ENCODE measurements at regions not wholly inside any gene's neighbourhood (a gene's known extent, or its start where the extent isn't known, plus 50 kb on each side); places are given as distances from the start of the nearest gene placed in this dataset.
"Not testable (repeated sequence)": the region's sequence is repeated elsewhere in the genome, so short reads cannot be mapped to it uniquely, and the experiment has no call there.

DNA sequence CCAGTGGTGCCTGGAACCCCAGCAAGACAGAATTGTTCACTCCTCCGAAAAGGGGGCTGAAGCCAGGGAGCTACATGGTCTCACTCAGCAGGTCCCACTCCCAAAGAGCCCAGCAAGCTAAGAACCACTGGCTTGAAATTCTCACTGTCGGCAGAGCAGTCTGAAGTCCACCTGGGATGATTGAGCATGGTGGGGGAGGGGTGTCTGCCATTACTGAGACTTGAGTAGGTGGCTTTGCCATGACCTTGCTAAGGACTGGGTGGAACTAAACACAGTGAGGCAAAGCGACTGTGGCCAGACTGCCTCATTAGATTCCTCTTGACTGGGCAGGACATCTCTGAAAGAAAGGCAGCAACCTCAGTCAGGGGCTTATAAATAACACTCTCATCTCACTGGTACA is 122.6 kb upstream of the ZC4H2 start:
- H3K27ac ChIP-seq, result no peak overlapping the region
- no peaks in the 10 kb centered on the region for H3K36me3 ChIP-seq
- WGBS, result 100% methylated on average over 2 of the region's 3 CpGs
- no peak overlapping the region for H3K4me3 ChIP-seq
- intact Hi-C loops (cut with DNase I), result no loop called here
- DNase-seq (ENCODE audit: low spot score), result no peak
- no peaks in the 10 kb centered on the region for H3K9me3 ChIP-seq
- TF ChIP-seq, protein P1, sequence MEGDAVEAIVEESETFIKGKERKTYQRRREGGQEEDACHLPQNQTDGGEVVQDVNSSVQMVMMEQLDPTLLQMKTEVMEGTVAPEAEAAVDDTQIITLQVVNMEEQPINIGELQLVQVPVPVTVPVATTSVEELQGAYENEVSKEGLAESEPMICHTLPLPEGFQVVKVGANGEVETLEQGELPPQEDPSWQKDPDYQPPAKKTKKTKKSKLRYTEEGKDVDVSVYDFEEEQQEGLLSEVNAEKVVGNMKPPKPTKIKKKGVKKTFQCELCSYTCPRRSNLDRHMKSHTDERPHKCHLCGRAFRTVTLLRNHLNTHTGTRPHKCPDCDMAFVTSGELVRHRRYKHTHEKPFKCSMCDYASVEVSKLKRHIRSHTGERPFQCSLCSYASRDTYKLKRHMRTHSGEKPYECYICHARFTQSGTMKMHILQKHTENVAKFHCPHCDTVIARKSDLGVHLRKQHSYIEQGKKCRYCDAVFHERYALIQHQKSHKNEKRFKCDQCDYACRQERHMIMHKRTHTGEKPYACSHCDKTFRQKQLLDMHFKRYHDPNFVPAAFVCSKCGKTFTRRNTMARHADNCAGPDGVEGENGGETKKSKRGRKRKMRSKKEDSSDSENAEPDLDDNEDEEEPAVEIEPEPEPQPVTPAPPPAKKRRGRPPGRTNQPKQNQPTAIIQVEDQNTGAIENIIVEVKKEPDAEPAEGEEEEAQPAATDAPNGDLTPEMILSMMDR (IDR thresholded peaks at IDR 0.05), result no peak
- H3K27me3 ChIP-seq (replicated peaks; ENCODE audit: insufficient read depth), result no peaks in the 10 kb centered on the region
- H3K4me1 ChIP-seq (replicated peaks), result no peaks in the 10 kb centered on the region

DNA sequence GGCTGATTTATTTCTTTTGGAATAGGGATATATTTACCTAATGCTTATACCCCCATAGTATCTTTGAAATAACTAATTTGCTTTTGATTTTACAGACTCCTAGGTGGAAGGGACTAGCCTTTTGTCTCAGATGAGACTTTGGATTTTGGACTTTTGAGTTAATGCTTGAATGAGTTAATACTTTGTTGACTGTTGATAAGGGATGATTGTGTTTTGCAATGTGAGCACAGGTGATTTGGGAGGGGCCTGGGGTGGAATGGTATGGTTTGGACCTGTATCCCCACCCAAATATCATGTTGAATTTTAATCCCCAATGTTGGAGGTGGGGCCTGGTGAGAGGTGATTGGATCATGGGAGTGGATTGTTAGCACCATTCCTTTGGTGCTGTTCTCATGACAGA is 117.4 kb upstream of the ZC4H2 start:
- DNase-seq (ENCODE audit: low spot score), result no peak
- Histone ChIP-seq H3K9me3 (no peaks in the 10 kb centered on the region), H3K27me3 (replicated peaks; ENCODE audit: insufficient read depth) (no peaks in the 10 kb centered on the region), H3K36me3 (no peaks in the 10 kb centered on the region), H3K27ac (no peak overlapping the region), H3K4me3 (no peak overlapping the region), H3K4me1 (replicated peaks) (no peaks in the 10 kb centered on the region)
- intact Hi-C loops (cut with DNase I), result no loop called here
- TF ChIP-seq POLR2AphosphoS5 (IDR thresholded peaks at IDR 0.05), result no peak

DNA sequence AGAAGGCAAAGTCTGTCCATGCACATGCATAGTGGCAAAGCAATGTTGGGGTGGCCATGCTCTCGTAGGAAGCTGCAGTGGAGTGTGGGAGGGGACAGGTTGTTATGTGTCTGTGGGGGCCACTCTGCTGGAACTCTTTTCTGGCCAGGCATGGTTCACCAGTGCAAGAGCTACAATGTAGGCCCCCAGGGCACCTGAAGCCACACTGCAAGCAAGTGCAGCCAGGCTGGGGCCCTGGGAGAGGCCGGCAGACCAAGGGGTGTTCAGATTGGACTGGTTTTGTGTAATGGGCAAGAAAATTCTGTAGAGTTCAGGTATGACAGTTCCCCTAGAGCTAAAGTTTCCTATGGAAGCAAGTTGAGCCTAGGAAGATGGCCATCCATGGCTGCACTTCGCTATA is 97.0 kb upstream of the ZC4H2 start:
- DNase-seq (ENCODE audit: low spot score), result no peak
- H3K27ac ChIP-seq, result no peak overlapping the region
- intact Hi-C loops (cut with DNase I), result no loop called here
- WGBS, result 90% methylated on average over 2 of the region's 3 CpGs
- H3K4me3 ChIP-seq, result no peak overlapping the region
- no peaks in the 10 kb centered on the region for H3K36me3 ChIP-seq
- no peaks in the 10 kb centered on the region for H3K4me1 ChIP-seq (replicated peaks)
- no peaks in the 10 kb centered on the region for H3K9me3 ChIP-seq
- TF ChIP-seq POLR2A (IDR thresholded peaks at IDR 0.05), result no peak
- no peak for TF ChIP-seq POLR2AphosphoS5 (IDR thresholded peaks at IDR 0.05)
- TF ChIP-seq, protein P1 (IDR thresholded peaks at IDR 0.05), result no peak
- no peaks in the 10 kb centered on the region for H3K27me3 ChIP-seq (replicated peaks; ENCODE audit: insufficient read depth)

DNA sequence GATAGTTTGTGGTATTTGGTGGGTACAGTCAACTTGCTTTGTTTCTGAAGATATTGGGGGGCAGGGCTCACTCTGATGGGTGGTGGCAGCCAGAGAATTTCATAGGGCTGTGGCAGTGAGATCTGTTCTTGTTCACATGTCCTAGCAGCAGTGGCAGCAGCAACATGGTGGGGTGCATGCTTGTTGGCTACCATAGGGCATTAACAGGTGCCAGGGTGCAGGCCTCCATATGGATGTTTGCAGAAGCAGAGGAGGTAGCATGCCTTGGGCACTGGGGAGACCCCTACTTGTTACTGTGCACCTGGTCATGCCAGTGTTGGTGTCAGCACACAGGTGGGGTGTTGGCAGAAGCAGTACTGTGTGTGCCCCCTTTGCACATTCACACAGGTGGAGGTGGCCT is 96.3 kb upstream of the ZC4H2 start:
- no peak overlapping the region for H3K4me3 ChIP-seq
- no peaks in the 10 kb centered on the region for H3K4me1 ChIP-seq (replicated peaks)
- no peaks in the 10 kb centered on the region for H3K9me3 ChIP-seq
- no peaks in the 10 kb centered on the region for H3K27me3 ChIP-seq (replicated peaks; ENCODE audit: insufficient read depth)
- DNase-seq (ENCODE audit: low spot score), result no peak
- intact Hi-C loops (cut with DNase I), result no loop called here
- TF ChIP-seq POLR2AphosphoS5 (IDR thresholded peaks at IDR 0.05), result no peak
- TF ChIP-seq POLR2A (IDR thresholded peaks at IDR 0.05), result no peak
- TF ChIP-seq, protein P1 (IDR thresholded peaks at IDR 0.05), result no peak
- no peaks in the 10 kb centered on the region for H3K36me3 ChIP-seq
- no peak overlapping the region for H3K27ac ChIP-seq

GRCh38 chrX:65058626-65059025 is 82.4 kb upstream of the ZC4H2 start:
- intact Hi-C loops (cut with DNase I), result not testable (repeated sequence)

GRCh38 chrX:65045001-65045400 is 68.8 kb upstream of the ZC4H2 start:
- no peaks in the 10 kb centered on the region for H3K4me1 ChIP-seq (replicated peaks)
- H3K27me3 ChIP-seq (replicated peaks; ENCODE audit: insufficient read depth), result no peaks in the 10 kb centered on the region
- WGBS, result 96% methylated on average over 3 of the region's 3 CpGs
- no peak overlapping the region for H3K4me3 ChIP-seq
- intact Hi-C loops (cut with DNase I), result no loop called here
- TF ChIP-seq POLR2AphosphoS5 (IDR thresholded peaks at IDR 0.05), result no peak
- no peaks in the 10 kb centered on the region for H3K9me3 ChIP-seq
- no peaks in the 10 kb centered on the region for H3K36me3 ChIP-seq
- no peak overlapping the region for H3K27ac ChIP-seq
- DNase-seq (ENCODE audit: low spot score), result no peak

More at GRCh38 chrX:65058626-65059025, 82.4 kb upstream of the ZC4H2 start:
- not testable (repeated sequence) for H3K27me3 ChIP-seq (replicated peaks; ENCODE audit: insufficient read depth); H3K4me3 ChIP-seq; DNase-seq (ENCODE audit: low spot score); H3K27ac ChIP-seq; H3K4me1 ChIP-seq (replicated peaks); H3K9me3 ChIP-seq; H3K36me3 ChIP-seq
- WGBS, result 95% methylated on average over 14 of the region's 14 CpGs

DNA sequence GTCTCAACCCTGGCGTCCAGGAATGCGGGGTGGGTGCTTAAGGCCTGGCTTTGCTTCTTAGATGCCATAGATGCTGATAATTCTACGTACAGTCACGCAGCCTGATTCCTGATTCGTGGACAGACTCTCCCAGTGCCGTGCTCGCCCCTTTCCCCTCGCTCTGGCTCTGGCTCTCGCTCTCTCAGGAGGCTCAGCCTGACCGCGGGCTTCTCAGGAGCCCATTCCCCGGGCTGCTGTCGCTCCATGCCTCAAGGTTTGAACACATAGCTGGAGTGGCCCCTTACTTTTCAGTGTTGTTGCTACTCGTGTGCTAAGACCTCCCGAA is 59.2 kb upstream of the ZC4H2 start:
- Histone ChIP-seq H3K9me3 (no peaks in the 10 kb centered on the region), H3K36me3 (no peaks in the 10 kb centered on the region), H3K4me3 (peak overlapping the region; percentile 42 to 50), H3K4me1 (replicated peaks) (no peaks in the 10 kb centered on the region), H3K27ac (peak overlapping the region; percentile 82 to 85), H3K27me3 (replicated peaks; ENCODE audit: insufficient read depth) (no peaks in the 10 kb centered on the region)
- TF ChIP-seq POLR2AphosphoS5 (IDR thresholded peaks at IDR 0.05) (no peak), POLR2A (IDR thresholded peaks at IDR 0.05) (no peak)
- TF ChIP-seq, protein P1 (IDR thresholded peaks at IDR 0.05), result no peak
- intact Hi-C loops (cut with DNase I), result no loop called here
- peak; percentile 11 for DNase-seq (ENCODE audit: low spot score)
- WGBS, result 3% methylated on average over 15 of the region's 15 CpGs

All from prostate gland (tissue), 2 donors.